ENCODE measurements at regions not wholly inside any gene's neighbourhood (a gene's known extent, or its start where the extent isn't known, plus 50 kb on each side); places are given as distances from the start of the nearest gene placed in this dataset.

DNA sequence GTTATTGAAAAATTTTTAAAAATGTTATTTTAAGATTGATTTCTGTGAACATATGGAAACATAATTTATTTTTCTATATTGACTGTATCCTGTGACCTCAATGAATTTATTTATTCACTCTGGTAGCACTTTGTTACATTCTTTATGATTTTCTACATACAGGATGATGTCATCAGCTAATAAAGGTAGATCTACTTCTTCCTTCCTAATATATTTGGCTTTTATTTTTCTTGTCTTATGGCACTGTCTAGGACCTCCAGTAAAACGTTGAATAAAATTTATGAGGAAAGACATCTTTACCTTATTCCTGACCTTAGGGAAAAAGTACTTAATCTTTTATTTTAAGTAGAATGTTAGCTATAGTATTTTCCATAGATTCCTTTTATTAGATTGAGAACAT lies 78.8 kb upstream of the MAF start:
- H3K9me3 ChIP-seq (ENCODE audit: control insufficient read depth, insufficient read depth, low read length): no peaks in the 10 kb centered on the region
- H3K4me3 ChIP-seq (ENCODE audit: low read depth, low read length): no peak overlapping the region
- no peak overlapping the region for H3K27ac ChIP-seq (ENCODE audit: low read depth, low read length)
- TF ChIP-seq, protein P1, sequence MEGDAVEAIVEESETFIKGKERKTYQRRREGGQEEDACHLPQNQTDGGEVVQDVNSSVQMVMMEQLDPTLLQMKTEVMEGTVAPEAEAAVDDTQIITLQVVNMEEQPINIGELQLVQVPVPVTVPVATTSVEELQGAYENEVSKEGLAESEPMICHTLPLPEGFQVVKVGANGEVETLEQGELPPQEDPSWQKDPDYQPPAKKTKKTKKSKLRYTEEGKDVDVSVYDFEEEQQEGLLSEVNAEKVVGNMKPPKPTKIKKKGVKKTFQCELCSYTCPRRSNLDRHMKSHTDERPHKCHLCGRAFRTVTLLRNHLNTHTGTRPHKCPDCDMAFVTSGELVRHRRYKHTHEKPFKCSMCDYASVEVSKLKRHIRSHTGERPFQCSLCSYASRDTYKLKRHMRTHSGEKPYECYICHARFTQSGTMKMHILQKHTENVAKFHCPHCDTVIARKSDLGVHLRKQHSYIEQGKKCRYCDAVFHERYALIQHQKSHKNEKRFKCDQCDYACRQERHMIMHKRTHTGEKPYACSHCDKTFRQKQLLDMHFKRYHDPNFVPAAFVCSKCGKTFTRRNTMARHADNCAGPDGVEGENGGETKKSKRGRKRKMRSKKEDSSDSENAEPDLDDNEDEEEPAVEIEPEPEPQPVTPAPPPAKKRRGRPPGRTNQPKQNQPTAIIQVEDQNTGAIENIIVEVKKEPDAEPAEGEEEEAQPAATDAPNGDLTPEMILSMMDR (IDR thresholded peaks at IDR 0.05; ENCODE audit: low read depth, low read length): no peak
- DNase-seq (ENCODE audit: low read depth, low spot score): no peak
- ChIA-PET CTCF (interaction anchor here (1.5 kb wide), 1 partner anchor 78 kb away, joined by 5 read pairs; no protein-coding TSS in a partner anchor), POLR2A (no interaction called here)
- H3K27me3 ChIP-seq (ENCODE audit: control insufficient read depth, insufficient read depth, low read length): no peaks in the 10 kb centered on the region

DNA sequence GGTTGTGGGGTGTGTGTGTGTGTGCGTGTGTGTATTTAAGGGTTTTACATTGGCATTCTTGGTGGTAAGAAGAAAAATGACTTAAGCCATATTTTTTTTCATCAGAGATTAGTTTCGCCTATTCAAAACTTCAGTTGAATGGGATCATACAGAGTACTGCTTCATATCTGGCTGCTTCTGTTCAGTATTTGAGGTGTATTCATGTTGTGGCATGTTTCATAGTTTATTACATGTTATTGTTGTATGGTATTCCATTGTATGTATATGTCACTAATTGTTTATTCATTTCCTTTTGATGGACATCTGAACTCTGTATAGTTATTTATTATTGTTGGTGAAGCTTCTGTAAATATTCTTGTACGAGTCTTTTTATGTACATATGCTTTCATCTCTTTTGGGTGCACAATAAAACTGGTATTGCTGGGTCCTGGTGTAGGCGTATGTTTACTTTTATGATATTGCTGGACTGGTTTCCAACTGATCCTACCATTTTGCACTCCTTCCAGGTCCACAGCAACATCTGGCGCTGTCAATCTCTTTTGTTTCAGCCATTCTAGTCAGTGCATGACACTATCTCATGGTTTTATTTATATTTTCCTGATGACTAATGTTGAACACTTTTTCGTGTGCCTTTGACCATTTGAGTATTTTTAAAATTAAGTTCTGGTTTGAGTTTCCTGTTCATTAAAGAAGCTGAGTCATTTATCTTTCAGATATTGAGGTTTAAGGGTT lies 77.4 kb upstream of the MAF start:
- DNase-seq (ENCODE audit: low read depth, low spot score): no peak
- TF ChIP-seq, protein P1 (IDR thresholded peaks at IDR 0.05; ENCODE audit: low read depth, low read length): no peak
- H3K9me3 ChIP-seq (ENCODE audit: control insufficient read depth, insufficient read depth, low read length): no peaks in the 10 kb centered on the region
- H3K27ac ChIP-seq (ENCODE audit: low read depth, low read length): no peak overlapping the region
- ChIA-PET POLR2A (no interaction called here), CTCF (no interaction called here)
- H3K27me3 ChIP-seq (ENCODE audit: control insufficient read depth, insufficient read depth, low read length): no peaks in the 10 kb centered on the region
- H3K4me3 ChIP-seq (ENCODE audit: low read depth, low read length): no peak overlapping the region

DNA sequence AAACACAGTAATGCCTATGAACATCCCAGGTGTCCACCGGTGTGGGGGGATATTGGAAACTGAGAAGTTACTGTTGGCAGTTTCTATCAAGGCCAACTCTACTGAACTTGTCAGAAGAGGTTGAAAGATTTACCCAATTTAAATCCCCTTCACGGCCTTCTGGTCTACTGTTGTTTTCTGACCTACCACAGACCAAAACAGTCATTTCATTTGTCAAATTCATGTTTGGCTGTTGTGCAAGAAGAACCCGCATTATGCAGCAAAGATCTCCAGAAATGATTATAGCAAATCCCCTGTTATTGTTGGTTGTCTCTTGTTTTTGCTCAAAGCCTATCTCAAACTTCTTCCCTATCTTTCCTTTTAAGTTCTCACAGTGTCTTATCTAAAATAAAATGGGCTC lies 73.1 kb upstream of the MAF start:
- ChIA-PET POLR2A (no interaction called here), CTCF (no interaction called here)
- DNase-seq (ENCODE audit: low read depth, low spot score): no peak
- Histone ChIP-seq H3K27me3 (ENCODE audit: control insufficient read depth, insufficient read depth, low read length) (no peaks in the 10 kb centered on the region), H3K27ac (ENCODE audit: low read depth, low read length) (no peak overlapping the region), H3K4me3 (ENCODE audit: low read depth, low read length) (no peak overlapping the region), H3K9me3 (ENCODE audit: control insufficient read depth, insufficient read depth, low read length) (no peaks in the 10 kb centered on the region)
- TF ChIP-seq, protein P1 (IDR thresholded peaks at IDR 0.05; ENCODE audit: low read depth, low read length): no peak

DNA sequence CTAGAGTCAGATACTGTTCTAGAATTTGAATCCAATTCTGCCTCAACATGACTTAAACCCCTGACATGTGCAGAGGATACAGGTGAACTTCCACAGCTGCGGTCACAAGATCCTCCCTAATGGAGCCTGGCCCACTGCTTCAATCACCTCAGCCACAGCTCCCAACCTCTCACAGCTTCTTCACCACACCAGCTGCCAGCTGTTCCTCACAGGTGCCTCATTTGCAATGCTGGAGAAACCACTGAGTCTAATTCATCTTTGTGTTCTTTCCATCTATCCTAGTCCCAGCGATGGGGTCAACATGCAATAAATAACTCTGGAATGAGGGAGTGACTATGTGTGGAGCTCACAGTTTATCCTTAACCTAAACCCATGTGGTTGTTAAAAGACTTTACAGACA lies 72.0 kb upstream of the MAF start:
- no peak overlapping the region for H3K4me3 ChIP-seq (ENCODE audit: low read depth, low read length)
- ChIA-PET CTCF (no interaction called here), POLR2A (no interaction called here)
- H3K27ac ChIP-seq (ENCODE audit: low read depth, low read length): no peak overlapping the region
- TF ChIP-seq, protein P1 (IDR thresholded peaks at IDR 0.05; ENCODE audit: low read depth, low read length): no peak
- no peaks in the 10 kb centered on the region for H3K9me3 ChIP-seq (ENCODE audit: control insufficient read depth, insufficient read depth, low read length)
- DNase-seq (ENCODE audit: low read depth, low spot score): no peak
- no peaks in the 10 kb centered on the region for H3K27me3 ChIP-seq (ENCODE audit: control insufficient read depth, insufficient read depth, low read length)

DNA sequence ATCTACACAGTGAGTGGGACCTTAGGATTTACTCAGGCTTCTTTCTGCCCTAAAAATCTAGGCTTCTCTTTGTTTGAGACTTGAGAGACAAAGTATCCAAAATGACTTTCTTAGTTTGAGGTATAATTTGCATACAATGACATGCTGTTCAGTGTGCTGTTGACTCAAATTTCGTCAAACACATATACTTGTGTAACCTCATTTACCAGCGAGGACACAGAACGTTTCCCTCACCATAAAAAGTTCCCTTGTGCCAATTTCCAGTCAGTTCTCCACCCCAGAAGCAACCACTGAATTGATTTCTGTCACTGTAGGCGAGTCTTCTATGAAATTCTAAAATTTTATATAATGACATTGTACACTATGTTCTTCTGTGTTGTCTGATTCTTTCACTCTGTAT lies 68.0 kb upstream of the MAF start:
- Histone ChIP-seq H3K27ac (ENCODE audit: low read depth, low read length) (no peak overlapping the region), H3K4me3 (ENCODE audit: low read depth, low read length) (no peak overlapping the region), H3K27me3 (ENCODE audit: control insufficient read depth, insufficient read depth, low read length) (no peaks in the 10 kb centered on the region), H3K9me3 (ENCODE audit: control insufficient read depth, insufficient read depth, low read length) (no peaks in the 10 kb centered on the region; the same call in 1 of the 2 replicates)
- DNase-seq (ENCODE audit: low read depth, low spot score): no peak
- POLR2A ChIA-PET: no interaction called here
- CTCF ChIA-PET: no interaction called here
- TF ChIP-seq, protein P1 (IDR thresholded peaks at IDR 0.05; ENCODE audit: low read depth, low read length): no peak
